ENCODE measurements at regions not wholly inside any gene's neighbourhood (a gene's known extent, or its start where the extent isn't known, plus 50 kb on each side); places are given as distances from the start of the nearest gene placed in this dataset.

GRCh38 chr1:173280899-173281660 is 73.9 kb upstream of the TNFSF4 start:
- Mint-ChIP-seq H3K4me1 (peaks cover 9% of the 10 kb centered on the region), H3K27ac (no peak overlapping the region), H3K9me3 (peaks cover 15% of the 10 kb centered on the region), H3K36me3 (peaks cover 10% of the 10 kb centered on the region), H3K27me3 (peaks cover 2% of the 10 kb centered on the region), H3K4me3 (no peak overlapping the region)
- POLR2A ChIA-PET, result no interaction called here
- DNase-seq, result no peak
- no peak for ATAC-seq (ENCODE audit: low read depth)

GRCh38 chr1:173285048-173285447 is 77.9 kb upstream of the TNFSF4 start:
- Mint-ChIP-seq H3K9me3 (peaks cover 13% of the 10 kb centered on the region), H3K4me1 (peaks cover 1% of the 10 kb centered on the region), H3K27ac (no peak overlapping the region), H3K36me3 (peaks cover 9% of the 10 kb centered on the region), H3K27me3 (peaks cover 2% of the 10 kb centered on the region), H3K4me3 (no peak overlapping the region)
- POLR2A ChIA-PET, result no interaction called here
- DNase-seq (no peak), ATAC-seq (ENCODE audit: low read depth) (no peak)

- peaks cover 16% of the 10 kb centered on the region for H3K9me3 Mint-ChIP-seq
These were observed 80.7 kb upstream of the TNFSF4 start for GRCh38 chr1:173287785-173288184.

GRCh38 chr1:173293756-173294155 is 86.6 kb upstream of the TNFSF4 start:
- POLR2A ChIA-PET, result no interaction called here
- Mint-ChIP-seq H3K27me3 (no peaks in the 10 kb centered on the region), H3K27ac (no peak overlapping the region), H3K4me1 (peaks cover 30% of the 10 kb centered on the region), H3K4me3 (no peak overlapping the region), H3K36me3 (peaks cover 5% of the 10 kb centered on the region), H3K9me3 (peaks cover 12% of the 10 kb centered on the region)
- DNase-seq (no peak), ATAC-seq (ENCODE audit: low read depth) (no peak)

More at GRCh38 chr1:173287785-173288184, 80.7 kb upstream of the TNFSF4 start:
- peaks cover 2% of the 10 kb centered on the region for H3K27me3 Mint-ChIP-seq
- H3K4me3 Mint-ChIP-seq, result no peak overlapping the region
- peaks cover 10% of the 10 kb centered on the region for H3K36me3 Mint-ChIP-seq
- DNase-seq, result no peak
- POLR2A ChIA-PET, result no interaction called here
- no peak for ATAC-seq (ENCODE audit: low read depth)
- H3K27ac Mint-ChIP-seq, result no peak overlapping the region
- peaks cover 15% of the 10 kb centered on the region for H3K4me1 Mint-ChIP-seq

- no peaks in the 10 kb centered on the region for H3K27me3 Mint-ChIP-seq
- no peak for DNase-seq
- H3K9me3 Mint-ChIP-seq, result peaks cover 10% of the 10 kb centered on the region
- peaks cover 5% of the 10 kb centered on the region for H3K36me3 Mint-ChIP-seq
- H3K4me1 Mint-ChIP-seq, result peaks cover 30% of the 10 kb centered on the region
- POLR2A ChIA-PET, result no interaction called here
- no peak for ATAC-seq (ENCODE audit: low read depth)
- H3K4me3 Mint-ChIP-seq, result no peak overlapping the region
- no peak overlapping the region for H3K27ac Mint-ChIP-seq
These were observed 87.7 kb upstream of the TNFSF4 start for GRCh38 chr1:173294843-173295242.

GRCh38 chr1:173295391-173295790 is 88.3 kb upstream of the TNFSF4 start:
- DNase-seq (no peak), ATAC-seq (ENCODE audit: low read depth) (no peak)
- Mint-ChIP-seq H3K27me3 (no peaks in the 10 kb centered on the region), H3K9me3 (peaks cover 6% of the 10 kb centered on the region), H3K4me1 (peaks cover 26% of the 10 kb centered on the region), H3K4me3 (no peak overlapping the region), H3K27ac (no peak overlapping the region), H3K36me3 (peaks cover 1% of the 10 kb centered on the region)
- POLR2A ChIA-PET, result no interaction called here

GRCh38 chr1:173295995-173296394 is 88.9 kb upstream of the TNFSF4 start:
- peaks cover 3% of the 10 kb centered on the region for H3K9me3 Mint-ChIP-seq
- H3K27ac Mint-ChIP-seq, result no peak overlapping the region
- no peak for ATAC-seq (ENCODE audit: low read depth)
- no peaks in the 10 kb centered on the region for H3K27me3 Mint-ChIP-seq
- no peak for DNase-seq
- POLR2A ChIA-PET, result no interaction called here
- H3K36me3 Mint-ChIP-seq, result peaks cover 1% of the 10 kb centered on the region
- peaks cover 20% of the 10 kb centered on the region for H3K4me1 Mint-ChIP-seq
- no peak overlapping the region for H3K4me3 Mint-ChIP-seq

GRCh38 chr1:173297798-173298391 is 90.8 kb upstream of the TNFSF4 start:
- ATAC-seq (ENCODE audit: low read depth) (peak; percentile 75), DNase-seq (no peak)
- Mint-ChIP-seq H3K4me3 (peak overlapping the region; percentile 45), H3K4me1 (peaks cover 17% of the 10 kb centered on the region), H3K27ac (peak overlapping the region; percentile 31), H3K36me3 (peaks cover 3% of the 10 kb centered on the region), H3K27me3 (no peaks in the 10 kb centered on the region), H3K9me3 (peaks cover 7% of the 10 kb centered on the region)
- POLR2A ChIA-PET, result no interaction called here

GRCh38 chr1:173300061-173301044 is 93.2 kb upstream of the TNFSF4 start:
- DNase-seq (no peak), ATAC-seq (ENCODE audit: low read depth) (no peak)
- Mint-ChIP-seq H3K27ac (no peak overlapping the region), H3K9me3 (peaks cover 5% of the 10 kb centered on the region), H3K4me1 (peaks cover 17% of the 10 kb centered on the region), H3K27me3 (no peaks in the 10 kb centered on the region), H3K36me3 (peaks cover 3% of the 10 kb centered on the region), H3K4me3 (no peak overlapping the region)
- POLR2A ChIA-PET, result no interaction called here

GRCh38 chr1:173301507-173301906 is 94.4 kb upstream of the TNFSF4 start:
- DNase-seq, result no peak
- H3K9me3 Mint-ChIP-seq, result peaks cover 4% of the 10 kb centered on the region
- H3K36me3 Mint-ChIP-seq, result peaks cover 2% of the 10 kb centered on the region
- POLR2A ChIA-PET, result no interaction called here
- no peak overlapping the region for H3K27ac Mint-ChIP-seq
- H3K27me3 Mint-ChIP-seq, result no peaks in the 10 kb centered on the region
- no peak for ATAC-seq (ENCODE audit: low read depth)
- H3K4me3 Mint-ChIP-seq, result no peak overlapping the region
- peaks cover 17% of the 10 kb centered on the region for H3K4me1 Mint-ChIP-seq

GRCh38 chr1:173302366-173302765 is 95.2 kb upstream of the TNFSF4 start:
- Mint-ChIP-seq H3K4me1 (peaks cover 14% of the 10 kb centered on the region), H3K4me3 (no peak overlapping the region), H3K27me3 (no peaks in the 10 kb centered on the region), H3K36me3 (peaks cover 2% of the 10 kb centered on the region), H3K27ac (no peak overlapping the region), H3K9me3 (peaks cover 9% of the 10 kb centered on the region)
- POLR2A ChIA-PET, result no interaction called here
- DNase-seq (no peak), ATAC-seq (ENCODE audit: low read depth) (no peak)

- POLR2A ChIA-PET, result no interaction called here
- DNase-seq, result no peak
- Mint-ChIP-seq H3K27me3 (no peaks in the 10 kb centered on the region), H3K36me3 (peaks cover 4% of the 10 kb centered on the region), H3K9me3 (peaks cover 11% of the 10 kb centered on the region), H3K27ac (no peak overlapping the region), H3K4me3 (no peak overlapping the region), H3K4me1 (peaks cover 7% of the 10 kb centered on the region)
- no peak for ATAC-seq (ENCODE audit: low read depth)
These were observed 96.0 kb upstream of the TNFSF4 start for GRCh38 chr1:173302890-173303829.

GRCh38 chr1:173303984-173304383 is 96.9 kb upstream of the TNFSF4 start:
- DNase-seq, result no peak

More at GRCh38 chr1:173303984-173304383, 96.9 kb upstream of the TNFSF4 start:
- H3K27me3 Mint-ChIP-seq, result no peaks in the 10 kb centered on the region
- H3K36me3 Mint-ChIP-seq, result peaks cover 4% of the 10 kb centered on the region
- no peak for ATAC-seq (ENCODE audit: low read depth)
- H3K4me1 Mint-ChIP-seq, result peaks cover 2% of the 10 kb centered on the region
- H3K27ac Mint-ChIP-seq, result no peak overlapping the region
- no peak overlapping the region for H3K4me3 Mint-ChIP-seq
- peaks cover 13% of the 10 kb centered on the region for H3K9me3 Mint-ChIP-seq
- POLR2A ChIA-PET, result no interaction called here

All from activated naive CD8-positive, alpha-beta T cell treated with anti-CD3 and anti-CD28 coated beads, Interleukin-2, amount 10 ng/mL, durations not matched to agents 7 days and 5 days (primary cell).